MM.1S (cell line): ENCODE measurements at regions not wholly inside any gene's neighbourhood (a gene's known extent, or its start where the extent isn't known, plus 50 kb on each side); places are given as distances from the start of the nearest gene placed in this dataset.

ENCODE experiments used
- EZH2 ChIP-seq: fragments of 300-600 bp; sonication (generic); optimal IDR thresholded peaks from 2 replicates; pipeline ENCODE3; 2017; ENCODE audit warnings: low read depth, mild to moderate bottlenecking, antibody characterized with exemption, low read length, mixed read lengths
- EZH2phosphoT487 ChIP-seq: fragments of 300-600 bp; sonication (generic); IDR thresholded peaks from 2 replicates; pipeline ENCODE4 v1.6.1; 2018; ENCODE audit warnings: antibody characterized with exemption, low read length
- TF ChIP-seq, protein P1 (sequence below): fragments of 300-600 bp; sonication (generic); IDR thresholded peaks from 2 replicates; pipeline ENCODE4 v1.5.1; 2016; ENCODE audit warnings: antibody characterized with exemption, low read length, mixed read lengths

- TF ChIP-seq, protein P1, sequence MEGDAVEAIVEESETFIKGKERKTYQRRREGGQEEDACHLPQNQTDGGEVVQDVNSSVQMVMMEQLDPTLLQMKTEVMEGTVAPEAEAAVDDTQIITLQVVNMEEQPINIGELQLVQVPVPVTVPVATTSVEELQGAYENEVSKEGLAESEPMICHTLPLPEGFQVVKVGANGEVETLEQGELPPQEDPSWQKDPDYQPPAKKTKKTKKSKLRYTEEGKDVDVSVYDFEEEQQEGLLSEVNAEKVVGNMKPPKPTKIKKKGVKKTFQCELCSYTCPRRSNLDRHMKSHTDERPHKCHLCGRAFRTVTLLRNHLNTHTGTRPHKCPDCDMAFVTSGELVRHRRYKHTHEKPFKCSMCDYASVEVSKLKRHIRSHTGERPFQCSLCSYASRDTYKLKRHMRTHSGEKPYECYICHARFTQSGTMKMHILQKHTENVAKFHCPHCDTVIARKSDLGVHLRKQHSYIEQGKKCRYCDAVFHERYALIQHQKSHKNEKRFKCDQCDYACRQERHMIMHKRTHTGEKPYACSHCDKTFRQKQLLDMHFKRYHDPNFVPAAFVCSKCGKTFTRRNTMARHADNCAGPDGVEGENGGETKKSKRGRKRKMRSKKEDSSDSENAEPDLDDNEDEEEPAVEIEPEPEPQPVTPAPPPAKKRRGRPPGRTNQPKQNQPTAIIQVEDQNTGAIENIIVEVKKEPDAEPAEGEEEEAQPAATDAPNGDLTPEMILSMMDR: no peak
- TF ChIP-seq EZH2phosphoT487 (no peak), EZH2 (no peak)
These were observed 133.0 kb upstream of the MMADHC start for GRCh38 chr2:149720615-149721014.
